ENCODE measurements at regions not wholly inside any gene's neighbourhood (a gene's known extent, or its start where the extent isn't known, plus 50 kb on each side); places are given as distances from the start of the nearest gene placed in this dataset.

GRCh38 chr3:70488816-70489215, 176.4 kb upstream of the MDFIC2 start:
- no peak for DNase-seq (ENCODE audit: low spot score)
- no peak for TF ChIP-seq CTCF (IDR thresholded peaks at IDR 0.05)
- Histone ChIP-seq H3K27ac (no peak overlapping the region), H3K4me3 (no peak overlapping the region)

GRCh38 chr3:70488131-70488530, 175.7 kb upstream of the MDFIC2 start:
- no peak overlapping the region for H3K27ac ChIP-seq
- DNase-seq (ENCODE audit: low spot score), result no peak
- TF ChIP-seq CTCF (IDR thresholded peaks at IDR 0.05), result no peak
- no peak overlapping the region for H3K4me3 ChIP-seq

- H3K4me3 ChIP-seq, result no peak overlapping the region
- TF ChIP-seq CTCF (IDR thresholded peaks at IDR 0.05), result no peak
- no peak overlapping the region for H3K27ac ChIP-seq
- no peak for DNase-seq (ENCODE audit: low spot score)
Measured at GRCh38 chr3:70486414-70487017, 174.1 kb upstream of the MDFIC2 start.

GRCh38 chr3:70476174-70476573, 163.7 kb upstream of the MDFIC2 start:
- Histone ChIP-seq H3K4me3 (no peak overlapping the region), H3K27ac (no peak overlapping the region)
- no peak for DNase-seq (ENCODE audit: low spot score)
- no peak for TF ChIP-seq CTCF (IDR thresholded peaks at IDR 0.05)

GRCh38 chr3:70471464-70472342, 159.3 kb upstream of the MDFIC2 start:
- no peak overlapping the region for H3K27ac ChIP-seq
- no peak for DNase-seq (ENCODE audit: low spot score)
- H3K4me3 ChIP-seq, result no peak overlapping the region
- no peak for TF ChIP-seq CTCF (IDR thresholded peaks at IDR 0.05)

GRCh38 chr3:70466096-70466495, 153.7 kb upstream of the MDFIC2 start:
- Histone ChIP-seq H3K27ac (no peak overlapping the region), H3K4me3 (no peak overlapping the region)
- no peak for TF ChIP-seq CTCF (IDR thresholded peaks at IDR 0.05)
- no peak for DNase-seq (ENCODE audit: low spot score)

GRCh38 chr3:70464876-70465275, 152.4 kb upstream of the MDFIC2 start:
- Histone ChIP-seq H3K27ac (no peak overlapping the region), H3K4me3 (no peak overlapping the region)
- no peak for DNase-seq (ENCODE audit: low spot score)
- TF ChIP-seq CTCF (IDR thresholded peaks at IDR 0.05), result no peak
